Endothelial cell of umbilical vein (primary cell): ENCODE measurements at regions not wholly inside any gene's neighbourhood (a gene's known extent, or its start where the extent isn't known, plus 50 kb on each side); places are given as distances from the start of the nearest gene placed in this dataset.

Experiments
- BruUV-seq: library from RNA; stranded (reverse); fragments of 400-500 nt; replicated peaks from 2 replicates; lab custom pipeline; 2021; lab: Mats Ljungman, UMichigan
- CTCF ChIA-PET: fragments of 300-600, 350-600 bp; sonication (Branson Sonifier 250); formaldehyde crosslinking; loops from one replicate; lab custom pipeline; 2021; ENCODE audit warnings: antibody characterized with exemption, inconsistent platforms; lab: Charles Lee
- POLR2A ChIA-PET: fragments of 300-600, 350-600 bp; sonication (Branson Sonifier 250); formaldehyde crosslinking; loops from one replicate; lab custom pipeline; 2021; ENCODE audit warnings: antibody characterized with exemption, inconsistent platforms; lab: Charles Lee
- DNase-seq: peaks from one replicate; pipeline ENCODE4 v3.0.0-alpha.2; 2011; ENCODE audit warnings: low read depth, low spot score
- FAIRE-seq: peaks from 2 replicates; lab custom pipeline; 2011; peaks lifted over from hg19 to GRCh38; lab: Jason Lieb, UNC
- H2AFZ ChIP-seq: 2 replicates; pipeline ENCODE4 v1.6.0; 2012; ENCODE audit warnings: low read depth, low read length, control low read depth, inconsistent platforms
- H3K27ac ChIP-seq: 2 replicates; pipeline ENCODE4 v1.5.1; 2011; ENCODE audit warnings: low read depth, mild to moderate bottlenecking, control low read depth, low read length, moderate library complexity; ENCODE audit not compliant: insufficient read depth
- H3K27me3 ChIP-seq, 2 experiments: 2 replicates each; pipeline versions ENCODE4 v1.6.0 to v1.6.1; 2011; ENCODE audit warnings: low read length in 2 of 2, mixed read lengths in 1 of 2; ENCODE audit not compliant: control insufficient read depth in 2 of 2, insufficient read depth in 2 of 2
- H3K36me3 ChIP-seq, 2 experiments: 2 replicates in 1 of 2; 3 replicates in 1 of 2; pipeline ENCODE4 v1.5.1; 2011; ENCODE audit warnings: low read length in 2 of 2, mild to moderate bottlenecking in 1 of 2, moderate library complexity in 1 of 2; ENCODE audit not compliant: control insufficient read depth in 2 of 2, insufficient read depth in 2 of 2; ENCODE audit errors: extremely low read depth in 1 of 2
- H3K4me1 ChIP-seq: 3 replicates; pipeline ENCODE4 v1.5.1; 2011; ENCODE audit warnings: mild to moderate bottlenecking, low read length; ENCODE audit not compliant: control insufficient read depth, insufficient read depth; ENCODE audit errors: extremely low read depth
- H3K4me2 ChIP-seq: 2 replicates; pipeline ENCODE4 v1.6.1; 2011; ENCODE audit warnings: low read length, control low read depth, mixed read lengths; ENCODE audit not compliant: insufficient read depth
- H3K4me3 ChIP-seq, 3 experiments: fragments of 200-600 bp in 1 of 3; sonication (generic), shearing (Covaris generic) in 1 of 3; replicated peaks in 1 of 3; 2 replicates each; pipeline ENCODE4 v1.5.1; 2011 to 2016; ENCODE audit warnings: control low read depth in 3 of 3, low read length in 3 of 3, mild to moderate bottlenecking in 2 of 3, inconsistent platforms in 1 of 3, low read depth in 1 of 3, moderate library complexity in 1 of 3; ENCODE audit not compliant: insufficient read depth in 1 of 3
- H3K79me2 ChIP-seq: 2 replicates; pipeline ENCODE4 v1.6.0; 2012; ENCODE audit warnings: low read length, inconsistent platforms; ENCODE audit not compliant: control insufficient read depth, insufficient read depth
- H3K9ac ChIP-seq: replicated peaks from 2 replicates; pipeline ENCODE3; 2011; ENCODE audit warnings: low read length, control low read depth; ENCODE audit not compliant: insufficient read depth; ENCODE audit errors: extremely low read depth
- H3K9me1 ChIP-seq: replicated peaks from 3 replicates; pipeline ENCODE4 v1.6.0; 2011; ENCODE audit warnings: mild to moderate bottlenecking, low read length; ENCODE audit not compliant: control insufficient read depth, insufficient read depth; ENCODE audit errors: extremely low read depth
- H3K9me3 ChIP-seq: replicated peaks from 2 replicates; pipeline ENCODE4 v1.5.1; 2012; ENCODE audit warnings: low read length, inconsistent platforms; ENCODE audit not compliant: control insufficient read depth, insufficient read depth
- H4K20me1 ChIP-seq: replicated peaks from 2 replicates; pipeline ENCODE3; 2011; ENCODE audit warnings: mild to moderate bottlenecking, low read length; ENCODE audit not compliant: control insufficient read depth, insufficient read depth; ENCODE audit errors: extremely low read depth
- EZH2 ChIP-seq: IDR thresholded peaks from 2 replicates; pipeline ENCODE4 v1.6.1; 2012; ENCODE audit warnings: borderline replicate concordance, low read depth, mild to moderate bottlenecking, moderate library complexity, low read length, inconsistent platforms; ENCODE audit not compliant: severe bottlenecking
- FOS ChIP-seq: IDR thresholded peaks from 2 replicates; pipeline ENCODE4 v1.6.1; 2011; ENCODE audit warnings: mild to moderate bottlenecking, low read length, moderate library complexity, borderline replicate concordance; ENCODE audit not compliant: insufficient read depth
- GATA2 ChIP-seq: IDR thresholded peaks from 2 replicates; pipeline ENCODE4 v1.7.0; 2011; ENCODE audit warnings: low read depth, mild to moderate bottlenecking, moderate library complexity, mixed read lengths, low read length; ENCODE audit not compliant: insufficient read length, insufficient read depth
- JUN ChIP-seq: IDR thresholded peaks from 2 replicates; pipeline ENCODE4 v1.6.1; 2011; ENCODE audit warnings: borderline replicate concordance, low read depth; ENCODE audit not compliant: insufficient read length, insufficient read depth
- MYC ChIP-seq: IDR thresholded peaks from one replicate; pipeline ENCODE4 v1.6.1; 2011; ENCODE audit warnings: mild to moderate bottlenecking, low read depth, low read length
- POLR2A ChIP-seq: IDR thresholded peaks from 2 replicates; pipeline ENCODE4 v1.6.1; 2012; ENCODE audit warnings: low read depth, mild to moderate bottlenecking, control low read depth, low read length
- POLR2AphosphoS5 ChIP-seq: IDR thresholded peaks from 2 replicates; pipeline ENCODE4 v1.6.1; 2012; ENCODE audit warnings: low read depth, mild to moderate bottlenecking, control low read depth, low read length, moderate library complexity; ENCODE audit not compliant: insufficient read depth
- dilution Hi-C: fragments of 300-500 bp; cut with MboI; formaldehyde crosslinking; loops from one replicate; pipeline ENCODE4 v1.15.0; 2019; ENCODE audit warnings: low sequenced_read_pairs; ENCODE audit not compliant: extremely low pct_ligation_motif_present
- intact Hi-C: fragments of 100-400 bp; cut with micrococcal nuclease; formaldehyde crosslinking; loops from one replicate; pipeline ENCODE4 v1.10.0; 2022
- TF ChIP-seq, protein P1 (sequence below): IDR thresholded peaks from 2 replicates; pipeline ENCODE4 v1.6.1; 2011; ENCODE audit not compliant: insufficient read depth, insufficient read length
- TF ChIP-seq, protein P2 (sequence below), 2 donors: IDR thresholded peaks; 1 replicate in 1 of 2; 2 replicates in 1 of 2; pipeline ENCODE4 v1.5.1; 2011; ENCODE audit warnings: low read length in 2 of 2, mild to moderate bottlenecking in 2 of 2, moderate library complexity in 2 of 2, control low read depth in 1 of 2, inconsistent platforms in 1 of 2, low read depth in 1 of 2; ENCODE audit not compliant: insufficient read depth in 1 of 2; ENCODE audit errors: extremely low read depth in 1 of 2

DNA sequence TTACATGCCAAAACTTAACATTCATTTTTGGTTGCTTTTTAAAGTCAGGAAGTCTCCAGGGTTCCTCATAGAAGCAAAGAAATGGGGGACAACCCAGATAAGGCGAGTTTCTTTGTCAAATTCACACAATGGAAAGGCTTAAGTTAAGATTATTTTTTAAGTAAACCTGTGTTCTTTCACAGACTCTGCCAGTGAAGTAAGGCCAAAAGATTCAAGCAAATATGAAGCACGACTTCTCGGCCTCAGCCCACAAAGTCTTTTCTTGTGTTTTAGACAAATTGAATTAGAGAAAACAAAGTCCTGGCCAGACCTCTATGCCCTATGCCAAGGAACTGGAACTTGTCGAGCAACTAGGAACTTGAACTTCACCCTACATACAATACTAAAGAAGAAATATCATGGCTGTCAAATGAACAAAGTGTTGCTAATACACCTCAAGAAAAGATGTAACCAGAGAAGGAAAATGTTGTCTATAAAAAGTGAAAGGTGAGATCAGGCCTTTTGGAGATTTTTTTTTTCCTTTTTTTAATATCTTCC is 540.0 kb upstream of the JARID2 start:
- no peak overlapping the region for H3K4me3 ChIP-seq
- H3K9ac ChIP-seq, result no peak overlapping the region
- no peaks in the 10 kb centered on the region for H3K9me1 ChIP-seq
- no TSS peak for BruUV-seq
- TF ChIP-seq, protein P1, sequence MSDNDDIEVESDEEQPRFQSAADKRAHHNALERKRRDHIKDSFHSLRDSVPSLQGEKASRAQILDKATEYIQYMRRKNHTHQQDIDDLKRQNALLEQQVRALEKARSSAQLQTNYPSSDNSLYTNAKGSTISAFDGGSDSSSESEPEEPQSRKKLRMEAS, result no peak
- TF ChIP-seq, protein P2, sequence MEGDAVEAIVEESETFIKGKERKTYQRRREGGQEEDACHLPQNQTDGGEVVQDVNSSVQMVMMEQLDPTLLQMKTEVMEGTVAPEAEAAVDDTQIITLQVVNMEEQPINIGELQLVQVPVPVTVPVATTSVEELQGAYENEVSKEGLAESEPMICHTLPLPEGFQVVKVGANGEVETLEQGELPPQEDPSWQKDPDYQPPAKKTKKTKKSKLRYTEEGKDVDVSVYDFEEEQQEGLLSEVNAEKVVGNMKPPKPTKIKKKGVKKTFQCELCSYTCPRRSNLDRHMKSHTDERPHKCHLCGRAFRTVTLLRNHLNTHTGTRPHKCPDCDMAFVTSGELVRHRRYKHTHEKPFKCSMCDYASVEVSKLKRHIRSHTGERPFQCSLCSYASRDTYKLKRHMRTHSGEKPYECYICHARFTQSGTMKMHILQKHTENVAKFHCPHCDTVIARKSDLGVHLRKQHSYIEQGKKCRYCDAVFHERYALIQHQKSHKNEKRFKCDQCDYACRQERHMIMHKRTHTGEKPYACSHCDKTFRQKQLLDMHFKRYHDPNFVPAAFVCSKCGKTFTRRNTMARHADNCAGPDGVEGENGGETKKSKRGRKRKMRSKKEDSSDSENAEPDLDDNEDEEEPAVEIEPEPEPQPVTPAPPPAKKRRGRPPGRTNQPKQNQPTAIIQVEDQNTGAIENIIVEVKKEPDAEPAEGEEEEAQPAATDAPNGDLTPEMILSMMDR (IDR thresholded peaks at IDR 0.05; ENCODE audit: extremely low read depth in 1 of 2, insufficient read depth in 1 of 2, low read depth in 1 of 2, low read length in 2 of 2), result no peak
- TF ChIP-seq MYC, result no peak
- no peak for TF ChIP-seq JUN
- no peak for TF ChIP-seq EZH2
- TF ChIP-seq POLR2AphosphoS5, result no peak
- TF ChIP-seq GATA2, result no peak
- TF ChIP-seq POLR2A, result no peak
- no peak for TF ChIP-seq FOS
- no peak overlapping the region for H3K27ac ChIP-seq
- CTCF ChIA-PET, result no interaction called here
- H3K4me2 ChIP-seq, result no peak overlapping the region
- dilution Hi-C loops, result no loop called here
- no peaks in the 10 kb centered on the region for H3K36me3 ChIP-seq
- no peaks in the 10 kb centered on the region for H3K9me3 ChIP-seq
- H4K20me1 ChIP-seq, result no peaks in the 10 kb centered on the region
- H3K27me3 ChIP-seq, result no peaks in the 10 kb centered on the region
- FAIRE-seq (no peak), DNase-seq (no peak)
- H2AFZ ChIP-seq, result no peak overlapping the region
- POLR2A ChIA-PET, result no interaction called here
- no peaks in the 10 kb centered on the region for H3K4me1 ChIP-seq
- no peaks in the 10 kb centered on the region for H3K79me2 ChIP-seq
- intact Hi-C loops, result no loop called here
